D341Med (cell line): ENCODE measurements at regions not wholly inside any gene's neighbourhood (a gene's known extent, or its start where the extent isn't known, plus 50 kb on each side); places are given as distances from the start of the nearest gene placed in this dataset.
"Not testable (repeated sequence)": the region's sequence is repeated elsewhere in the genome, so short reads cannot be mapped to it uniquely, and the experiment has no call there.

ENCODE experiments used
- DNase-seq: peaks from one replicate; pipeline ENCODE4 v3.0.0; 2012; ENCODE audit warnings: low spot score

DNA sequence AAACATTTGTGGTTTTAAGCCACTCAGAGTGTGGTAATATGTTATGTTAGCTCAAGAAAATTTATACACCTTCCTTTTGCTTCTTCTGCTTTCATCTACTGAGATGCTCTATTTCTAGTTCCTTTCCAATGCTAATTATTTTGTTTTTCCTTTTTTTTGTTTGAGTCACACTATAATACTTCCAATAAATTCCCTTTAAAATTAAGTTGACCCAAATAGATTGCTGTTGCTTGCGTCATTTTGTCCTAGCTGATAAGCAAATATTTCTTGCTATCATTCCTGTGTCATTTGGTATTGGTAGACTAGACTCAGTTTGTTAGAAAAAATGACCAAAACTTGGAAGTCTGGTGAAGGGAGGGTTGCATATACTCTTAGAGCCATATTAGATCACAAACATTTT, 437.0 kb upstream of the CNTN6 start:
- DNase-seq, result no peak

DNA sequence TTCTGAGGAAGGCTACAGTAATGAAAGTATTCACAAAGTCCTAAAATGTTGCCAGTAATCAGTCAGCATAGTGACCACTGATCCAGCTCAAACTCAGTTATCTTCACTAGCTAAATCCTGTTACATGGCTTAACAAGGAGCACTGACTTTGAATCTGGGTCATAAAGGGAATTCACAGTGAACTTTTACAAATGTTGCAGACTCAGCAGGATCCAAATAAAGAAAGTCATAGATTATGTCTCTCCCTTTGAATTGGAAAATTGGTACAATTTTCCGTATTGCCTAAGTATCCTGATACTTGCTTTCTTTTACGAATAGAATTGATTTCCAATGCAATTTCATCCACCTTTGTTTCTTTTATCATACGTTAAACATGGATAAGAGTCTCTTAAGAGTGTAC, 431.5 kb upstream of the CNTN6 start:
- no peak for DNase-seq

DNA sequence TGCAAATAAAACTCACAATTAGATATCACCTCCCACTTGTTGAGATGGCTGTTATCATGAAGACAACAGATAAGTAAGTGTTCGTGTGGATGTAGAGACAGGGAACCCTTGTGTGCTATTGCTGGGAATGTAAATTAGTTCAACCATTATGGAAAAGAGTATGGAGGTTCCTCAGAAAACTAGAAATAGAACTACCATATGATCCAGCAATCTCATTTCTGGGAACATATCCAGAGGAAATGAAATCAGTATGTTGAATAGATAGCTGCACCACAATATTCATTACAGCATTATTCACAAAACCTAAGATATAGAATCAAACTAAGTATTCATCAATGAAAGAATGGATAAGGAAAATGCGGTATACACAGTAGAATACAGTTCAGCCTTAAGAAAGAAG, 418.7 kb upstream of the CNTN6 start:
- no peak for DNase-seq

DNA sequence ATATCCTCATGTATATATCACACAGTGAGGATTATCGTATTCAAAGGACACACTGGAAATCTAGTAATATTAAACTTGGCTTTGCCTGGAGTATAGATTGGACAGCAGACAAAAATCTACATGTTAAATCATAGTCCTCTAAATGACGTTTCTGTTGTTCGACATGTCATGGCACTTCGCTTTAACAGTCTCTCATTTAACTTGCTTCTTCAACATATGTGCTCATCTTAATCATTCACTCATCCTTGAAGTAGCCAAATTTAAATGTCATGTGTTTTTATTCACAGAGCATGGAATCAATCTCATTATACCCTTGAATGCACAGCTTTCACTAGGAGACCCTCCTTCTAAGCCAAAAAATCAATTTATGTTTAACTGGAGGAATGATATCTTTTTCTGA, 417.0 kb upstream of the CNTN6 start:
- no peak for DNase-seq

DNA sequence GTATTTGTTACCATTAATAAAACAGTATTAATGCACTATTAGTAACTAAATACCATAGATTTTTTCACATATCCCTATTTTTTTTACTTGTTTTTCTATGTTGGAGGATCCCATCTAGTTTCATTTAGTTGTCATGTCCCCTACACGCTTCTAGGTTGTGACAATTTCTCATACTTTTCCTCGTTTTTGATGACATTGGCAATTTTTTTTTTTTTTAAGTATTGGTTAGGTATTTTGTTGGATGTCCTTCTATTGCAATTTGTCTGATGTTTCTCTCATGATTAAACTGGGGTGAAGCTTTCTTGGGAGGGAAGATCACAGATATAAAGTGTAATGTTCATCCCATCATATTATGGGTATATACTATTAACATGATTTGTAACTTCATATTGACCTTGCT, 409.1 kb upstream of the CNTN6 start:
- no peak for DNase-seq

DNA sequence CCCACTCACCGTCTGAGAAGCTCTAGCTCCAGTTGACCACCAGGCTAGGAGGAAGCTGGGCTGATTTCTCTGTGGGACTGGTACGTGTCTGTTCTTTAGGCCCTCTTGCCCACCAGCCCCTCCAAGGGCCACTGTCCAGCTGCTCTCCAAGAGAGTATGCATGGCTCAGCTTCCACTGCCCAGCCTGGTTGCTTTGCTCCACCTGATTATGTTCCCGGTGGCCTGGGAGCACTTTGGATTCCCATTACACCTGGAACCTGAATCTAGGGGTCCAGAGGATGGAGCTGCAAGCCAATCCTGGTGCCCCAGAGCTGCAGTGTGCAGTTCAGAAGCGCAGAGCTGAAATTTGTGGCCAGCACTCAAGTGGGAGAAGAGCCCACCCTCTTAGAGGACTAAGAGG, 402.1 kb upstream of the CNTN6 start:
- no peak for DNase-seq

DNA sequence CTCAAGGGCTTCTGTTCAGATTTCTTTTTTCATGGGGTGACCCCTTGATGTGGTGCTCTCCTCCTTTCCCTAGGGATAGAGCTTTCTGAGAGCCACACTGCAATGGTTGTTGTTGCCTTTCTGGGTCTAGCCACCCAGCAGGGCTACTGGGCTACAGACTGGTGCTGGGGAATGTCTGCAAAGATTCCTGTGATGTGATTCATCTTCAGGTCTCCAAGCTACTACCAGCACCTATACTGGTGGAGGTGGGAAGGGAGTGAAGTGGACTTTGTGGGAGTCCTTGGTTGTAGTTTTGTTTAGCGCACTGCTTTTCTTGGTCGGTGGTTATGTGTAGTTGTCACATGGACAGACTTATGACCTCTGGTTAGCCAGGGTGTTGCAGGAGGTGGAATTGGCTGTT, 392.3 kb upstream of the CNTN6 start:
- no peak for DNase-seq

DNA sequence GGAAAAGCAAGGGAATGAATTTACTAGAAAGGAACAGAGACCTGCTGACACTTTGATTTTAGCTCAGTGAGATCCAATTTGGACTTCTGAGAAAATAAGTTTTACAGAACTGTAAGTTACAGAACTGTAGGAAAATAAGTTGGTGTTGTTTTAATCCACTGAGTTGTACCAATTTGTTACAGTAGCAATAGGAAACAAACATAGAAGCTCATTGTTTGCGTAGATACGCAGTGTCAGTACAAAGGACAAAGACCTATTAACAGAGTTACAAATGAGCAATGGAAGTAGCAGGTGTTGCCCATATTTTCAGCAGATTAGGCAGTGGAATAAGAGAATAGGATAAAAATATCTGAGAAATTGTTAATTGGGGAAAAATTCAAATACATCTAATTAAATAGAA, 385.8 kb upstream of the CNTN6 start:
- DNase-seq, result no peak

DNA sequence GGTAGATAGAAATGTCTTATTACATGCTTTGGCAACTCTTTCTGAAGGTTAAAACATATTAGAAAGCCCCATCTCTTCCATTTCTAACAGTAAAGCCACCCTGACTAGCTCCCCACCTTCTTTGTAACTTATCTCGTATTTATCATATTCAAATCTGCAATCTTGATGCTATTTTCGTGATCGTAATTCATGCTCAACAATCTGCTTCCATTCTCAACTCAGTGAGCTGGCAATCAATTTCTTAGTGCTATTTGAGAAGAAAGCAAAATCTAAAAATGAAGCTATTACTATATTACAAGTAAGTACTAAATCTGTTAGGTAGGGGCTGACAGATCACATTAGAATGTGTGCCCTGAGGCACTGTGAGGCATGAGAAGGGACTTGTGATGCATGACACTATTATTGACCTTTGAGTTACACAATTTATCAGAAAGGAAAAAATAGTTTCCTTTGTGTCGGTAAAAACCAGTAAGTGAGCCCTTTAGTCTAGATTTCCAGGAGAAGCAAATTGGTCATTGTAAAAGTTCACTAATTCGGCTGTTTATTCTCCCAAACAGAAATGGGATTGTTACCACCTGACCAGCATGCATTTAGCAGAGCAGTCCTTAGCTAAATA, 379.7 kb upstream of the CNTN6 start:
- no peak for DNase-seq

DNA sequence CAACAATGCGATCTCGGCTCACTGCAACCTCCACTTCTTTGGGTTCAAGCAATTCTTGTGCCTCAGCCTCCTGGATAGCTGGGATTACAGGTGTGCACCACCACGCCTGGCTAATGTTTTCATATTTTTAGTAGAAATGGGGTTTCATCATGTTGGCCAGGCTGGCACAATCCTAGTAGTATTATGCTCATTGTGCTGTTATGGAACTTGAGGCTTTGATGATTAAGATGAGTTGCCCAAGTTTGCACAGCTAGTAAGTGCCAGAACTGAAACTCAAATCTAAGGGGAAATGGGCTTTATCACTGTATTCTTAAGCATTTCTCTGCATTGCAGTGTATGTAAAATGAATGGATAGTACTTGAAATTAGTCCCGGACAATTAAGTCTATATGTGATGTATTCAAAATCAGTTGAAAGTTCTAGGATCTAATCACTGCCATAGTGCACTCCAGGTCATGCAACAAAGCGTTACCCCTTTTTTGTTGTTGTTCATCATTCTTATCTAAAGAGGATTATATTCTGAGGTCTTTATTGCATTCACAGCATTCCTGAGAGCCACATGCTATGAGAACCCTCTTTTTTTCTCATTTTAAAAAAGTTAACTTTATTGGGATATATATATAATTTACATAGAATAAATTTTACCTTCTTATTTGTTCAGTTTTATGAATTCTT, 378.7 kb upstream of the CNTN6 start:
- DNase-seq, result no peak

DNA sequence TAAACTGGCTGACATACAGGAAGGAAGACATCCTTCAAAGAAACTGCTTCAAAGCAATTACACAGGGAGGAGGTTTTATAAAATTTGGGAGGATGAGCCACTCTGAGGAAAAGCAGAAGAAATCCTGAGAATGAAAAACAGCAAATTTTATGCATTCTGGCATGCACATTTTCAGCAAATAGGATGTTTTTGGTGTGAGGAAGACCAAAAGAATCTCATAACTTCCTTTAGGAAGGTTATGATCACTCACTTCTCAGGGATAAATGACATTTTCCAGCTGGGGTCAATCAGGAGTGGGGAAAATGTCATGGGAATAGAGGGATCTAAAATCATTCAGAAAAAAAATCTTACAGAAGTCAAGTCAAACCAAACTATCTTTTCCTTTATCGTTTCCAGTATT, 371.7 kb upstream of the CNTN6 start:
- no peak for DNase-seq

DNA sequence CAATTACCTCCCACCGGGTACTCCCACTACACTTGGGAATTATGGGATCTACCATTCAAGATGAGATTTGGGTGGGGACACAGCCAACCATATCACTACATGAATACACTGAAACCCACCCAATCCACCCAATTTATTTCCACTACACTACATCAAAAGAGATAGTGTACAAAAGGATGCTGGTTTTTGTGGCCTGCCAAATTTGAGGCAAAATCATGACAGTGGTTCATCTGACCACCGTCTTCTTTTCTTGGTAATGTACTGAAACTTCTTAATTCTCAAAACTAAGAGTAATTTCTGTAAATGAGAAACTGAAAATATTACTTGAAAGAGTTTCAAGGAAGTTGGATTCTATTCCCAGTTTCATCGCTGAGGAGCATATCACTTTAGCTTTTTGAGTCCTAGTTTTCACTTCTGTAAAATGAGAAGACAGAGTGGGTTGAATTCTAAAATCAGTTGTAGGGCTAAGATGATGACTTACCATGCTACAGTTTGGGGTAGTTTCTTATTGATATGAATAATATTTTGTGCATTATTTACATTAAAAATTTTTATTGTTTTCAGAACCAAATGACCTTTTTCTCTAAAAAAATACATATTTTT, 360.4 kb upstream of the CNTN6 start:
- no peak for DNase-seq

DNA sequence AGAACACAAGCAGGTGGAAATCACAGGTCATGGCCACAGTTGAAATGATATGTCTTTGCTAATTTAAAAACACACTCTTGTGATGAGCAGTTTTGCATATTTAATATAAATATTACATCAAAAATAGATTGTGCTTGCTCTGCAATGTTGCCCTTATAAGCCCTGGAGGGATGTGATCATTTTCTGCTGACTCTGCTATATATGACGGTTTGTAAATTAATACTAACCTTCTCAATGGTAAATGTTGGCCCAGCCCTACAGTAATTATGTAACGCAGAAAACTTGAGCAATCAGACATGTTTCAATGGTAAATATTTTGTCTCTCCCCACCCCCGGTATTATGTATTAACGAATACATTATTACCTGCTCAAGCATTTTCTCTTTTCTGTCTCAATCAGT, 359.5 kb upstream of the CNTN6 start:
- DNase-seq, result no peak

DNA sequence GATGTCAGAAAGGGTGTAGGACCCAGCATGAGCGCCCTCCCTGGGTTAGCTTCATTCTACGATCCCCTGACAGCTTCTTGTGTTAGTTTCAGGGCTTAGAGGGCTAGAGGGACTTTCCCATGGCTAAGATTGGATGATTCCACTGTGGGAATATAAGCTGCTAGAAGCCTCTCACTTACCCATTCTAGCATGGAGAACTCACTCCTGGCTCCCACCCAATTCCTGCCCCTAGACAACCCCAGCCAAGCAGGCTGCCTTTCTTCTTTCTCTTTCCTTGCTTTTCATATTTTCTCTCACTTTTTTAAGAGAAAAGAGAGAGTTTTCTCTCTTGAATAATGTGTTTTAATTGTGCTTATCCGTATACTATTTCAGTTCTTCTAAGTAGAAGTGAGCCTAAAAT, 335.1 kb upstream of the CNTN6 start:
- DNase-seq, result no peak

DNA sequence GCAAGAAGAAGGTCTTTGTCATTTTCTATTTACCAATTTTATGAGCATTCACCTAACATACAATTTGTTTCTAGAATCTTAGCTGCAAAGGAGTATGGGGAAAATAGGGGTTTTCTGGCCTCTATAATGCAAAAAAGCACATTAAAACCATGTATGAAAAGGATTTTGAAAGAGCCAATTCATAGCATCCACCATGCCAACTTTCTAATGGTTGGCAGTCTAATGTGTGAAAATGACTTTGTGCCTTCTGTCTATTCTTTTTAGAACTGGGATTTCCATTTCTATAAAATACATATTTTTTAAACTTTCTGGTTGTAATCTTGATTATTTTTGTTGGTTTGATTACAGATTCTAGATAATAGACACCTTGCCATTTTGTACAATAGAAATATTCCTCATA, 333.7 kb upstream of the CNTN6 start:
- DNase-seq, result no peak

DNA sequence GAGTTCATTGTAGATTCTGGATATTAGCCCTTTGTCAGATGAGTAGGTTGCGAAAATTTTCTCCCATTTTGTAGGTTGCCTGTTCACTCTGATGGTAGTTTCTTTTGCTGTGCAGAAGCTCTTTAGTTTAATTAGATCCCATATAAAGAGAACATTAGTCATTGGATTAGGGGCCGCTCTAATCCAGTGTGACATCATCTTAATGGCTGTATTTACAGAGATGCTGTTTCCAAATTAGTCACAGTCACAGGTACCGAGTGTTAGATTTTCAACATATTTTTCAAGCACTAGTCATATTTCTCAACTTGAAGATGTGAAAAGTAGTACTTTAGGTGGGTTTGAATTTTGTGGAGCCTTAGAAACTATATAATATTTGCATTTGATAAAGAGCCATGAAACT, 319.4 kb upstream of the CNTN6 start:
- not testable (repeated sequence) for DNase-seq

DNA sequence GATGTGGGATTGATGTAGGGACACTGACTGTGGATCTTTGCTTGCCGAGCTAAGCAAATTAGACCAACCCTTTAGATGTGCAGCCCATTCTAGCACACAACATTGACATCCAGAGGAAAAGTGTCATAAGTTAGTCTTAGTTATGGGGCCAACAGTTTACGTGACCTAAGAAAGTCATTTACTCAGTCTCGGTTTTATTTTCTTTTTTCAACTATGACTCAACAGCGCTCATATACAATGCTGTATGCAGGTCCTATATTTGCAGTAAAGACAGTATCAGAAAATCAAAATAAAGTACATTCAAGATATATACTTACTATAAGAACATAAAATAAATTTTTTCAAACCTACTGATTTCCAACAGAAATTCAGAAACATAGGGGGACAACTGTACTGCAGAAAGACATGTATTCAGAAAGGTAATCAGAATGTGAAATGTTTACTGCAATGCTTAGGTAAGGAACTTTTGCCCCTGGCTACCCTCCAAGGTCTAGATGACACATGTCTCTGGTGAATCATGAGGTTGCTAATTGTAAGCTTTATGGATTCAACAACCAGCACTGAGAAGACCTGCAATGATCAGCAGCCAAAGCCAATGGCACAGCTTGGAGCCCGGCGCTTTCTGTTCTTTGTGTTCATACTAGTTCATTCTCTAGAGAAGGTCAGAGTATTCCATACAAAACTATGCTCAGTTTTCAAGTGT, 317.5 kb upstream of the CNTN6 start:
- no peak for DNase-seq

DNA sequence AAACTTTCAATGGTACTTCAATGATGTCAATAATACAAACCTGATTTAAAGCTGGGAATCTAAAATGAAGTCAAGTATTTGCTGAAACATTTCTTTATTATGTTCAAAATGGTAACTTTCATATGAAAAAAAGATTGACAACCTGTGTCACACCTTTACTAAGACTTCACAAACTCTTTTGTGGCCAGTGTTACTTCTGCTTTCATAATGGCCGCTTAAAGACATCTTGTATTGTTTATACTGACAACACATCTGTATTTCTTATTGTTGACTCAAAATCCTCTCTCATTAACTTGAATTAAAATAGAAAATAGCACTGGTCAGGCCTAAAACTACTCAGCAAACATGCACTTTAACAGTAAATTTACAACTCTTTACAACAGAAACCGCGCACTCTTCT, 312.3 kb upstream of the CNTN6 start:
- DNase-seq, result no peak

DNA sequence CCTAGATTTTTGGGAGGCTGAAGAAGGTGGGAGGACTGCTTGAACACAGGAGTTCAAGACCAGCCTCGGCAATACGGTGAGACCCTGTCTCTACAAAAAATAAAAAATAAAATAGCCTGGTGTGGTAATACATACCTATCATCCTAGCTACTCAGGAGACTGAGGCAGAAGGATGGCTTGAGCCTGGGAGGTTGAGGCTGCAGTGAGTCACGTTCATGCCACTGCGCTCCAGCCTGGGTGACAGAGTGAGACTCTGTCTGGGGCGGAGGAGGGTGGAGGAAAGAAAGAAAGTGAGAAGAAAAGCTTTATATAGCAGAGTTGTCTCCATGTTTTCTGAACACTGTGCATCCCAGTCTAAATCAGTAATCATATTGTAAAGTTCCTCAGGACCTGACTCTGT, 301.4 kb upstream of the CNTN6 start:
- DNase-seq, result no peak

DNA sequence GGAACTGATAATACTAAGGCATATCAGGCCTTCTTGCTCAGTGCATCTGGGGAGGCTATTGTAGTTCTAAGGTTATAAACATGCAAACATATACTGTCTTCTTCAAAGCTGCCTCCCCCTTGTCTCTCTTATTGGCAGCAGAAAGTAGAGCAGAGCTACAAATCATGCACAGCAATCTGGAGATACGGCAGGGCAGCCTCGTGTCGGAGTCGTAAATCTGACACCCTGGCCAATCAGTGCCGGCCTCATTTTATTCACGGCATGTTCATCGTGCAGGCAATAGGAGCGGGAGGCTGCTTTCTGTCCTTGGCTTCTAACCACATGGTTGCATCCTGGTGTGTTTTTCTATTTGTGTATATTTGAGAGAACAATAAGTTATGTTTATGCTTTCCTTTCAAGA, 300.2 kb upstream of the CNTN6 start:
- DNase-seq, result peak; percentile 7

DNA sequence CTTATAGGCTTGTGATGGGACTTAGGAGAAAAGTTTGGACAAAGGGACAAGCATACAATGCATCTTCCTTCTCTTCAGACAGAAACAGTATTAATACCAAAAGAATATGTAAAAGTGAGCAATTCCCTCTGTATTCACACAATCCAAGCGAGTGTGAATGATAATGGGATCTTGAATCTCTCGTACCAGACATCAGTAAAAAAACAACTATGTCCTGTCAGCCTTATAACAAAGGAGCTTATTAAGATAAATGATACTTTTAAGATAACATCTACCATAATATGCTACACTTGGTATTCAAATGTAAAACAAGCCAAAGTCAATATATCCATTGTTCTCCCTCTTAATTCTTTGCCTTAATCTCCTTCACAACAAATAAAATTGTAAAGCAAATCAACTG, 288.6 kb upstream of the CNTN6 start:
- DNase-seq, result no peak

DNA sequence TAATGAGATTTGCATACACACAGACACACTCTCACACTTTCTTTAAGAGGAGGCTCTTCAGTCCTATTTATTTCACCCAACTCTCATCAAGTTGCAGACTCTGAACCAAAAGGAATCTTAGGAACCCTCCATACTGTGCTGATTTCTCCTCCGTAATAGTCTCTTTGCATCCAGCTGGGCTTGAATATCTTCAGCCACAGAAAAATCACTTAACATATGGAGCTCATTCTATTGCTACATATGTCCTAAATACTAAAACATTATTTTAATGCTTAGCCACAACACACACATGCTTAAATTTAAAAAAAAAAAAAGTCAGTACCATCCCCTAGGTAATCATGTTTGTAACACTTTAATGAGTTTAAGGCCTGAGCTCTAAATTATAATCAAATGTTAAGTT, 287.5 kb upstream of the CNTN6 start:
- DNase-seq, result no peak

DNA sequence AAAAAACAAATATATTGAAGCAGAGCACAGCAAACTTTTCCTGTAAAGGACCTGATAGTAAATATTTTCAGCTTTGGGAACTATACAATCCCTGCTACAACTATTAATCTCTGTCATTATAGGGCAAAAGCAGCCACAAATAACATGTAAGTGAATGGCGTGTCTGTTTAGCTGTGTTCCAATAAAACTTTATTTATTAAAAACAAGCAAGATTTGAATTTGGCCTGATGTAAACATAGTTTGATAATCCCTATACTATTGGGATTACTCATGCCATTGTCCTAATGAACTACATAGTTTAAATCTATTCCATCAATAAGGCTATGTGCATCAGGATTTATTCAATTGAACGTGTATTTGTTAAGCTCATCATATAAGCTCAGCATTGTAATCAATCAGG, 286.8 kb upstream of the CNTN6 start:
- no peak for DNase-seq
